ENCODE measurements at regions not wholly inside any gene's neighbourhood (a gene's known extent, or its start where the extent isn't known, plus 50 kb on each side); places are given as distances from the start of the nearest gene placed in this dataset.

DNA sequence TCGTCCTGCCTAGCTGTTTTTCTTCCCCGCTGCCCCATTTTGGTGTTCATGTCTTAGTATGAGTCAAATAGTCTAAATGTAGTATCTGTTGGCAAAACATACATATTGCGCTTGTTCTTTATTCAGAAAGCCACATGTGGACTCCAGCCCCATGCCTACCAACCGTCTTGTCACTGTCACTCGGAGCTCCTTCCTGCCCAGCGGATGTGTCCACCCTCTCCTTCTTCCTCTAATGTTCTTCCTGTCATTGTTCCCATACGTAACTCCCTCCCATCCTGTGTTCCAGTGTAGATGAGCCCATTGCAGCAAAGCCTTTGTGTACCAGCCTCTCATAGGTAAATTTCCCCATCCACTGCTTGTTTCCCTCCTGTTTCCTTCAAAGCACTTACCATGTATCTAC, 120.5 kb downstream of the TMX1 start:
- TF ChIP-seq RAD21 (IDR thresholded peaks at IDR 0.05; ENCODE audit: low read depth), result no peak
- no peak for TF ChIP-seq NFIC (IDR thresholded peaks at IDR 0.05)
- no peak for TF ChIP-seq CREB1 (IDR thresholded peaks at IDR 0.05; ENCODE audit: low read depth)
- TF ChIP-seq, protein P1, sequence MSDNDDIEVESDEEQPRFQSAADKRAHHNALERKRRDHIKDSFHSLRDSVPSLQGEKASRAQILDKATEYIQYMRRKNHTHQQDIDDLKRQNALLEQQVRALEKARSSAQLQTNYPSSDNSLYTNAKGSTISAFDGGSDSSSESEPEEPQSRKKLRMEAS (IDR thresholded peaks at IDR 0.05), result no peak
- no peak for TF ChIP-seq TEAD4 (IDR thresholded peaks at IDR 0.05)
- TF ChIP-seq EGR1 (IDR thresholded peaks at IDR 0.05), result no peak
- no peak for TF ChIP-seq EP300 (IDR thresholded peaks at IDR 0.05; ENCODE audit: borderline replicate concordance)
- no peak for TF ChIP-seq CEBPB (IDR thresholded peaks at IDR 0.05)
- no peak for TF ChIP-seq TAF1 (IDR thresholded peaks at IDR 0.05; ENCODE audit: low read depth)
- no peak for TF ChIP-seq YY1 (IDR thresholded peaks at IDR 0.05; ENCODE audit: low read depth)
- TF ChIP-seq FOXM1 (IDR thresholded peaks at IDR 0.05; ENCODE audit: borderline replicate concordance, low read depth), result no peak
- TF ChIP-seq ZBTB7A (IDR thresholded peaks at IDR 0.05; ENCODE audit: low read depth), result no peak
- TF ChIP-seq, protein P2, sequence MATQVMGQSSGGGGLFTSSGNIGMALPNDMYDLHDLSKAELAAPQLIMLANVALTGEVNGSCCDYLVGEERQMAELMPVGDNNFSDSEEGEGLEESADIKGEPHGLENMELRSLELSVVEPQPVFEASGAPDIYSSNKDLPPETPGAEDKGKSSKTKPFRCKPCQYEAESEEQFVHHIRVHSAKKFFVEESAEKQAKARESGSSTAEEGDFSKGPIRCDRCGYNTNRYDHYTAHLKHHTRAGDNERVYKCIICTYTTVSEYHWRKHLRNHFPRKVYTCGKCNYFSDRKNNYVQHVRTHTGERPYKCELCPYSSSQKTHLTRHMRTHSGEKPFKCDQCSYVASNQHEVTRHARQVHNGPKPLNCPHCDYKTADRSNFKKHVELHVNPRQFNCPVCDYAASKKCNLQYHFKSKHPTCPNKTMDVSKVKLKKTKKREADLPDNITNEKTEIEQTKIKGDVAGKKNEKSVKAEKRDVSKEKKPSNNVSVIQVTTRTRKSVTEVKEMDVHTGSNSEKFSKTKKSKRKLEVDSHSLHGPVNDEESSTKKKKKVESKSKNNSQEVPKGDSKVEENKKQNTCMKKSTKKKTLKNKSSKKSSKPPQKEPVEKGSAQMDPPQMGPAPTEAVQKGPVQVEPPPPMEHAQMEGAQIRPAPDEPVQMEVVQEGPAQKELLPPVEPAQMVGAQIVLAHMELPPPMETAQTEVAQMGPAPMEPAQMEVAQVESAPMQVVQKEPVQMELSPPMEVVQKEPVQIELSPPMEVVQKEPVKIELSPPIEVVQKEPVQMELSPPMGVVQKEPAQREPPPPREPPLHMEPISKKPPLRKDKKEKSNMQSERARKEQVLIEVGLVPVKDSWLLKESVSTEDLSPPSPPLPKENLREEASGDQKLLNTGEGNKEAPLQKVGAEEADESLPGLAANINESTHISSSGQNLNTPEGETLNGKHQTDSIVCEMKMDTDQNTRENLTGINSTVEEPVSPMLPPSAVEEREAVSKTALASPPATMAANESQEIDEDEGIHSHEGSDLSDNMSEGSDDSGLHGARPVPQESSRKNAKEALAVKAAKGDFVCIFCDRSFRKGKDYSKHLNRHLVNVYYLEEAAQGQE (IDR thresholded peaks at IDR 0.05; ENCODE audit: low read depth), result no peak

DNA sequence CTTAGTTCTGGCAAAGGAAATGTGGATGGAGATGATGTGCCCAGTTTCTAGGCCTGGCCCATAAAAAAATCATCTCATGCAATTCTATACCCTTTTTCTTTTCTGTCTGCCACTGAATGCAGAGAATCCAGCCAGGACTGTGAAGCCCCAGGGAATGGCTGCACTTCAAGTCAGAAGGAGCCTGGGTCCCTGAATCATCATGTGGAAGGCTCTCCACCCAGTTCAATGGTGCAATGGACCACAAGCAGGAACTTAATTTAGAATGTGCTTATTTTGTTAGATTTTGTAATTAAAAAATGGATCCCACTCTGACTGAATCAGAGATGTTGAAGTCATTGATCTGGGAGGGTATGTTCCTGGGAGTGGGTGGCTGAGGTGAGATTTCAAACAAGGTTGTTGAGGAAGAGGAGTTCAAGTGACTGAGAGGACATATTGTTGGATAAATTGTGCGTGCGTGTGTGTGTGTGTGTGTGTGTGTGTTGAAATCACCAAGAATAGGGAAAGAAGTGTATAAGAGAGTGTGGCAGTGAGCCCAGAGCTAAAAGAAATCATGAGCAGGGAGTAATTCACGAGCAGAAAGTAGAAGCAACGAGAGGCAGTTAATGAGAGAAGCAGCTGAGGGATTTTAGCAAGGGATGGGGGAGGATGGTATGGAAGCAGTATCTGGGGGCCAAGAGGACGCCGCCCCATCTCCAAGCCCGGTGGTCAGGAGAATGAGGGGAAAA, 125.4 kb downstream of the TMX1 start:
- no peak for TF ChIP-seq TCF12 (IDR thresholded peaks at IDR 0.05; ENCODE audit: low read depth)
- no peak for TF ChIP-seq TEAD4 (IDR thresholded peaks at IDR 0.05)
- TF ChIP-seq RAD21 (IDR thresholded peaks at IDR 0.05; ENCODE audit: low read depth), result no peak
- TF ChIP-seq EGR1 (IDR thresholded peaks at IDR 0.05), result no peak
- TF ChIP-seq EP300 (IDR thresholded peaks at IDR 0.05; ENCODE audit: borderline replicate concordance), result no peak
- TF ChIP-seq CREB1 (IDR thresholded peaks at IDR 0.05; ENCODE audit: low read depth), result no peak
- TF ChIP-seq NFIC (IDR thresholded peaks at IDR 0.05), result no peak
- TF ChIP-seq TAF1 (IDR thresholded peaks at IDR 0.05; ENCODE audit: low read depth), result no peak

DNA sequence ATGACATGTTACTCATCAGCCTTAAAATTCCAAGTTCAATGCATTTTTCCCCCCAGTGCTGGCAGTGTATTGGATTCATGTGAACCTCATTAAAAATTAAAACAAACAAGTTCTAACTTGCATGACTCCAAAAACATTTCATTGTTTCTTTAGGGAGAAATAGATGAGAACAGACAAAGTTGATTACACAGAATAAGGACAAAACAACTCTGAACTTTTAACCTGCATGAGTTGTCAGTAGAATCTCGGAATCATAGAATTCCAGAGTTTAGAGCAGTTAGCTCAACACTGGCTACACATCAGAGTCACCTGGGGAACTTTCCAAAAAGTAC, 127.5 kb downstream of the TMX1 start:
- no peak for TF ChIP-seq CREB1 (IDR thresholded peaks at IDR 0.05; ENCODE audit: low read depth)
- no peak for TF ChIP-seq FOXM1 (IDR thresholded peaks at IDR 0.05; ENCODE audit: borderline replicate concordance, low read depth)
- TF ChIP-seq EGR1 (IDR thresholded peaks at IDR 0.05), result no peak
- TF ChIP-seq, protein P3, sequence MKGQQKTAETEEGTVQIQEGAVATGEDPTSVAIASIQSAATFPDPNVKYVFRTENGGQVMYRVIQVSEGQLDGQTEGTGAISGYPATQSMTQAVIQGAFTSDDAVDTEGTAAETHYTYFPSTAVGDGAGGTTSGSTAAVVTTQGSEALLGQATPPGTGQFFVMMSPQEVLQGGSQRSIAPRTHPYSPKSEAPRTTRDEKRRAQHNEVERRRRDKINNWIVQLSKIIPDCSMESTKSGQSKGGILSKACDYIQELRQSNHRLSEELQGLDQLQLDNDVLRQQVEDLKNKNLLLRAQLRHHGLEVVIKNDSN (IDR thresholded peaks at IDR 0.05), result no peak
- no peak for TF ChIP-seq TCF12 (IDR thresholded peaks at IDR 0.05; ENCODE audit: low read depth)
- TF ChIP-seq, protein P1 (IDR thresholded peaks at IDR 0.05), result no peak
- TF ChIP-seq, protein P2 (IDR thresholded peaks at IDR 0.05; ENCODE audit: low read depth), result no peak
- TF ChIP-seq YY1 (IDR thresholded peaks at IDR 0.05; ENCODE audit: low read depth), result no peak

DNA sequence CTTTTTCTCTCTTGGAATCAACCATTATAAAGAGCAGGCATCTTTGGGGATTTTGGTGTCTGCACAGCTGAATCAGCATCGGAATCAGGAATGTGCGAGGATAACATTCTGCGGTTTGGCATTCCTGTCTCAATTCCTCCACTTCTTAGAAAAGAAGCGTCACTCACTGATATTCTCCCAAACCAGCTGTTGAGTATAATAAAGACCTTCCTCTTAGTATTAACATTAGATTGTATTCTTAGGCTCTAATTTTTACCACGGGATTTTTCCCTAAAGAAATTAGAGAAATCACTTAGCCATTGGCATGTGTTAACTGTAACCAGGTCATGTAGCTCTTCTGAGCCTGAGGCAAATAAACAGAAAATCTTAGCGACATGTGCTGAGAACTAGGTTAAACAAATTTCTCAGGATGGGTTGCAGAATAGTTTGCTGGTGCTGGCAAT, 128.7 kb downstream of the TMX1 start:
- TF ChIP-seq TAF1 (IDR thresholded peaks at IDR 0.05; ENCODE audit: low read depth), result no peak
- TF ChIP-seq, protein P2 (IDR thresholded peaks at IDR 0.05; ENCODE audit: low read depth), result no peak
- TF ChIP-seq ZBTB7A (IDR thresholded peaks at IDR 0.05; ENCODE audit: low read depth), result no peak
- no peak for TF ChIP-seq FOXM1 (IDR thresholded peaks at IDR 0.05; ENCODE audit: borderline replicate concordance, low read depth)

DNA sequence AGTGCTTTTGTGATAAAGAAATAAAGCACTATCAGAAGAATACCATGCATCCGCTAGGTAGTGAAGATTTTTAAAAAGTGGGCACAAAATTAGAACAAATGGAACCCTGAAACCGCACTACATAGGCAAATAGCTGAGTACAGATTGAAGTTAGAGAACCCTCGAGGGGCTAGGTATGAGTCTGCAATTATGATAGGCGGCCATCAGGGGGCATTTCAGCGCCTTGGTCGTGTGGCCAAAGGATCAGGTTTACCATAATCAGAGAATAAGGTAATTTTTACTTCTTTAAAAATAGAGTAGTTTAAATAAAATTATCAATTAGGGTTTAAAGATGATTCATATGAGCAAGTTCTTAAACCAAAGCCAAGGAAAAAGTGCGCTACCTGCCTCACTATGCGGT, 129.8 kb downstream of the TMX1 start:
- peak; percentile 62 for TF ChIP-seq RAD21 (IDR thresholded peaks at IDR 0.05; ENCODE audit: low read depth)
- TF ChIP-seq, protein P2 (IDR thresholded peaks at IDR 0.05; ENCODE audit: low read depth), result no peak
